ENCODE measurements at regions not wholly inside any gene's neighbourhood (a gene's known extent, or its start where the extent isn't known, plus 50 kb on each side); places are given as distances from the start of the nearest gene placed in this dataset.

DNA sequence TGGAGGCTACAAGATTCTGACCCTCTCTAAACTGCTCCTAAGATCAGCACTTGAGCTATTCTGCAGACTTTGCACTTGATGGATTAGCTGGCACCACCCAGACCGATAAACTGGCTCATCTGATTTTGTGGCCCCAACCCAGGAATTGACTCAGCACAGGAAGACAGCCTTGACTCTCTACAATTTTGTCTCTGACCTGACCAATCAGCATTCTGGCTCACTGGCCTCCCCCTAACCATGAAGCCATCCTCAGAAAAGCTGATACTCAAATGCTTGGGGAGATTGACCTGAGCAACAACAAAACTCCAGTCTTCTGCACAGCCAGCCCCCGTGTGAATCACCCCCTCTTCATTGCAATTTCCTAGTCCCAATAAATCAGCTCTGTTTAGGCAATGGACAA, 195.4 kb upstream of the PPP1R2C start:
- no peaks in the 10 kb centered on the region for H3K27me3 ChIP-seq (ENCODE audit: control insufficient read depth, insufficient read depth, low read length)
- H3K36me3 ChIP-seq (replicated peaks; ENCODE audit: control insufficient read depth, insufficient read depth, low read length) = no peaks in the 10 kb centered on the region
- no peak for DNase-seq
- H3K4me3 ChIP-seq (ENCODE audit: insufficient read depth, low read depth, low read length) = no peak overlapping the region

DNA sequence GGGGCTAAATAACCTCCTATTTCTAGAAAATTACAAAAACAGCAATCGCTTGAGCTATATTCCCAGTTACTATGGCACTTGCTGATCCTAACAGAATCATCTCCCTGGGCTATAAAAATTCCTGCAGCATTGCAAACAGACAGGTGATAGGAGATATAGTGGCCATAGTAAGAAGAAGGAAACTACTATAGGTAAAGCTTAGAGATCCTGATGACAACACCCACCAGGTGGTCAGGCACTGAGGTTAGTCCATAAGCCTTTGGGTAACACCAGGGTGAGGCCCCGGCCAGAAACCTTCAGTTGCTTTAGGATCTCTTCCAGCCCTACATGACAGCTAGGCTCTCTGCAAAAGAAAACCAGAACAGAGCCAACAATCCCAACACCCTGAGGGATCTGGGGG, 197.9 kb upstream of the PPP1R2C start:
- no peaks in the 10 kb centered on the region for H3K36me3 ChIP-seq (replicated peaks; ENCODE audit: control insufficient read depth, insufficient read depth, low read length)
- H3K4me3 ChIP-seq (ENCODE audit: insufficient read depth, low read depth, low read length) = no peak overlapping the region
- no peaks in the 10 kb centered on the region for H3K27me3 ChIP-seq (ENCODE audit: control insufficient read depth, insufficient read depth, low read length)
- no peak for DNase-seq

DNA sequence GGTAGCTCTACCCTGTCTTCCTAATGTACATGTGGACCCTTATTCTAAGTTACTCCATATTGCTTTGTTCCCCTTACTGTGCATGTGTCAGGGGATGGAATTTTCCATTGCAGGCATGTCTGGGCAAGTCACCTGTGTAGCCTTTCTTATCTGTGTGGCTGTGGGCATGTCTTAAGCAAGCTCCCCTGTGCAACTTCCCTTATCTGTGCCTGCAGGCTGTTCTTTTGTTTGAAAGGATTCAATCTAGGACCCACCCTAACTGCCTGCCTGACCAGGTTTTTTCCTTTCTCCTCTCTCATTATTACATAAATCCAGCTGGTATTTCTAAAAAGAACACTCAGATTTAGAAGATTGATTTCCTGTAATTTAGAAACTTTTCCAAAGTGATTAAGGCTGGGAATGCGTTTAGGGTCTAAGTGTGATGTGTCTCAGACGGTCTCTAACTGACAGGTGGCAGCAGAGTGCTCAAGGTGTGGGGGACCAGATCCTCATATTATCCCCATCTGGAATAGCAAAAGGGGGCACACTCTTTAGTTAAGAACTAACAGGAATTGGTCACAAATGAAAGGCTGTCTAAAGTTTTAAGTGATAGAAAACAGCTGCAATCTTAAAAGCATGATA, 198.9 kb upstream of the PPP1R2C start:
- no peaks in the 10 kb centered on the region for H3K36me3 ChIP-seq (replicated peaks; ENCODE audit: control insufficient read depth, insufficient read depth, low read length)
- DNase-seq = no peak
- H3K4me3 ChIP-seq (ENCODE audit: insufficient read depth, low read depth, low read length) = no peak overlapping the region
- H3K27me3 ChIP-seq (ENCODE audit: control insufficient read depth, insufficient read depth, low read length) = no peaks in the 10 kb centered on the region

DNA sequence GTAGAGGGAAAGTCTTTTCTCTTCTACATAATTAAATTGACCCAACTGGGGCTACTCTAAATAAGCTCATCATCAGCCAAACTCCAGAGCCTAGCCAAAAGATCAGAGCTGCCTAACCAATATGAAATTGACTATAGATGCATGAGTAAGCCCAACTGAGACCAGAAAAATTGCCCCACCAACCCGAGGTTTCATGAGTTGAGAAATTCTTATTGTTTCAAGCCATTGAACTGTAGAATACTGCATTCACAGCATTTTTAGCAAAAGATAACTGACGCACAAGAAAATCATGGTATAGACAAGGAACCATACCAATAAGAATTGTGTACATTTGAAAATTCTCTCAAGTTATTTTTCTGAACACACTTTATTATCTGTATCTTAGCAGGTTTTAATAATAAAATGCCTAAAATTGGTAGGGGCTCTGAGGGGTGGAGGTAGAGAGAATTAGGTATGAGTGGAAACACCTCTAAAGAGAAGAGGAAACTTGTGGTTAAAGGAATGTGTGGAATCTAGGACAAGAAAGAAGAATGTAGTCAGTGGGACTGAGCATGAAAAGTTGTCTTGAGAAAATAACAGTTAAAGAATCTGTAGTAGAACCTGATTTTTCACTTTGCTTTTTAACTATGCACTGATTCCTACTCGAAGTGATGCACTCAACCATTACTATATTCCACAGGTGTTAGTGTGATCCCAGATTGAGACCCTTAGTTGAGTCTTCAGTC, 200.9 kb upstream of the PPP1R2C start:
- DNase-seq = no peak
- H3K36me3 ChIP-seq (replicated peaks; ENCODE audit: control insufficient read depth, insufficient read depth, low read length) = no peaks in the 10 kb centered on the region
- no peaks in the 10 kb centered on the region for H3K27me3 ChIP-seq (ENCODE audit: control insufficient read depth, insufficient read depth, low read length)
- H3K4me3 ChIP-seq (ENCODE audit: insufficient read depth, low read depth, low read length) = no peak overlapping the region

DNA sequence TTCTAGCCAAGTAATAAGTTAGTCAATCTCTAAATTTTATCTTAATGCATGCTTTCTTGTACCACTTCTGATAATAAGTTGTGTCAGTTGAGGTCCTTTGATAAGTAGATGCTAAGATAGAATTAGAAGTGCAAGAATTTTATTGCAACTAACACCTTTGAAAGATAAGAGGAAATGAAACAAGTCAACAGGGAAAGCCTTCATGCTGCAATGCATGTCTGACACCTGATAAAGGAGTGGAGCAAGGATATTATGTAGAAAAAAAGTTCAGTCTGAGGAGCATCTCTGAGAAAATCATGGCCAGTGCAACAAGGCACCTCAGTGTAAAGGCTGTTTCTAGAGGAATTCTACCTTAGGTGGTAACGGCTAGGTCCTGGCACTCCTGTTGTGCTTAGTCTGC, 210.7 kb upstream of the PPP1R2C start:
- no peaks in the 10 kb centered on the region for H3K36me3 ChIP-seq (replicated peaks; ENCODE audit: control insufficient read depth, insufficient read depth, low read length)
- H3K27me3 ChIP-seq (ENCODE audit: control insufficient read depth, insufficient read depth, low read length) = no peaks in the 10 kb centered on the region
- no peak overlapping the region for H3K4me3 ChIP-seq (ENCODE audit: insufficient read depth, low read depth, low read length)
- DNase-seq = no peak

DNA sequence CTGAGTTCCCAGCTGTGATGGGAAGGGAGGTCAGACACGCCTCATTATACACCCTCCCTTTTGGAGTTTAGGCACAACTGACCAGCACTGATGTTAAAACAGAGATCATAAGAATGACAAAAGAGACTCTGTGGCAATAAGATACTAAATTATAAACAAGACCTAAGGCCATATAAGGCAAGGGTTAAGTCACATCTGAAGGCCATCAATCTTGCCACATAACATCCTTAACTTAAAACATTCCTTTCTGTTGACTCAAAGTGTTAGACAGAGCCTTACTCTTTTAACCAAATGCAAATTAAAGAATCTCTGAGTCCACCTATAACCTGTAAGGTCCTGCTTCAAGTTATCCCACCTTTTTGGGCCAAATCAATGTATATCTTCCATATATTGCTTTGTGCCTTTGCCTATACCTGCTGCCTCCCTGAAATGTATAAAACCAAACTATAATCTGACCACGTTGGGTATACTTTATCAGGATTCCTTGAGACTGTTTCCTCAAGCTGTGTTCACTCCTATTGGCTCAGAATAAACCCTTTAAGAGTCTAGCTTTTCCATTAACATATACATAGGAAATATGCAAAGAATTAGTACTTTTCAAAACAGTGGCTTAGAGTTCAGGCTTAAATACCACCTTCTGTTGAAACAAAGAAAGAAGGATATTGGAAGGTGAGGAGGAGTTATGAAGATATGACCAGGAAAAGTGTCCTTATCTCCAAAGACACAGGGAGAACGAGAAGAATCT, 214.4 kb upstream of the PPP1R2C start:
- no peak for DNase-seq
- Histone ChIP-seq H3K4me3 (ENCODE audit: insufficient read depth, low read depth, low read length) (no peak overlapping the region), H3K27me3 (ENCODE audit: control insufficient read depth, insufficient read depth, low read length) (no peaks in the 10 kb centered on the region), H3K36me3 (replicated peaks; ENCODE audit: control insufficient read depth, insufficient read depth, low read length) (no peaks in the 10 kb centered on the region)

DNA sequence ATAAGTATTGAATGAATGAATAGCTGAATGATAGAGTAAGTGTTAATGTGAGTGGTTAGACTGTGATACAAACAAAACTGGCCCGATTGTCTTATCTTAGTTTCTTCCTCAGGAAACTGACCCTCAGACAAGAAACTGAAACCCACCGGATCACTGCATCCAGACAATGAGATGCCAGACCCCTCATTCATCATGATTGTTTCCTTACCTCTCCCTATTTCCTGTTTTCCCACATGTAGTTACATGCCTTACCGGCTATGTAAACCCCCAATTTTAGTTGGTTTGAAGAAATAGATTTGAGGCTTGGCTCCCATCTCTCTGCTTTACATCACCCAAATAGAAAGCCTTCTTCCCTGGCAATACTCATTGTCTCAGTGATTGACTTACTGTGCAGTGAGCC, 218.9 kb upstream of the PPP1R2C start:
- no peak for DNase-seq
- Histone ChIP-seq H3K4me3 (ENCODE audit: insufficient read depth, low read depth, low read length) (no peak overlapping the region), H3K27me3 (ENCODE audit: control insufficient read depth, insufficient read depth, low read length) (no peaks in the 10 kb centered on the region), H3K36me3 (replicated peaks; ENCODE audit: control insufficient read depth, insufficient read depth, low read length) (no peaks in the 10 kb centered on the region)

DNA sequence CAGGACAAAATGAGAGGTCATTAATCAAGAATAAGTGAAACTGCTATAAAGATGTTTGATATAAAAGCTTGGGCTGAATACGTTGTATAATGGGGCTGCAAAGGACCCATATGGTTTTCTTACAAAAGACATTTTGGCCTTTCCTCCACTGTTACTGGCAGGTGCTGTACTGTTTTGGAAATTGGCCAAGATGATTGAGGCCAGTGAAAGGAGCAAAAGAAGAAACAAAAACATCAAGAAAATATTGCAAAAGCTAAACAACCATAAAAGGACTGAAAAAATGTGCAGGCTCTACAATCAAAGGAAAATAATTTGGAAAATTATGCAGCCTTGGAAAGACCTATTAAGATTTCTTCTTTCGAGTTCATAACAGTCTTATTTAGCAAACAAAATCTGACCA, 222.2 kb upstream of the PPP1R2C start:
- H3K36me3 ChIP-seq (replicated peaks; ENCODE audit: control insufficient read depth, insufficient read depth, low read length) = no peaks in the 10 kb centered on the region
- DNase-seq = no peak
- H3K4me3 ChIP-seq (ENCODE audit: insufficient read depth, low read depth, low read length) = no peak overlapping the region
- no peaks in the 10 kb centered on the region for H3K27me3 ChIP-seq (ENCODE audit: control insufficient read depth, insufficient read depth, low read length)

DNA sequence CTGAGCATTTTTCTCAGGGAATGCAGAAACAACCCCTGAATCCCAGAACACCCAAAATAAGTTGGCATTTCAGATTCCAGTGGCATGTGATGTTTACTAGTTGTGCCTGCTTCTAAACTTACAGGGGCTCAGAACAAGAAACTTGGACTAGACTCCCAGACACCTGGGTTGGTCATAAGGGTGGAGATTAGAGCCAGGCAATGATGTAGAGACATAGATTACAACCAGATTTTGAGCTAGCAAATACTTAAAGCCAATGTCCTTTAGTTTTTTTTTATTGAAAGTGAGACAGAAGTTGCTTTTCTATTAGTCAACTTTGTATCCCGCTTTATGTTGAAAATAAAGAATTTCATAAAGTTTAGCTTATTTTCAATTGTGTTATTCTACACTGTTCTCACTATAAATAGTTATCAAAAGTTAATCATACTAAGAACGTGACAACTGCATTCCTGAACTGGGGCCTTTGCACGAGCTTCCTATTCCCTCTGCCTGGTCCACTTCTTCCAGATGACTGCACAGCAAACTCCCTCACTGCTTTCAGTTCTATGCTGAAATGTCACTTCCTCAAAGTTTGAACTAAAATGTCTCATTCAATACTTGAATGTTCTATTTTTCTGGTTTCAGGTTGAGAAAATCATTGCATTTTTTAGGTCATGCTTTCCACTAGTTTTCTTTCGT, 224.7 kb upstream of the PPP1R2C start:
- DNase-seq = no peak
- Histone ChIP-seq H3K27me3 (ENCODE audit: control insufficient read depth, insufficient read depth, low read length) (no peaks in the 10 kb centered on the region), H3K36me3 (replicated peaks; ENCODE audit: control insufficient read depth, insufficient read depth, low read length) (no peaks in the 10 kb centered on the region), H3K4me3 (ENCODE audit: insufficient read depth, low read depth, low read length) (no peak overlapping the region)

DNA sequence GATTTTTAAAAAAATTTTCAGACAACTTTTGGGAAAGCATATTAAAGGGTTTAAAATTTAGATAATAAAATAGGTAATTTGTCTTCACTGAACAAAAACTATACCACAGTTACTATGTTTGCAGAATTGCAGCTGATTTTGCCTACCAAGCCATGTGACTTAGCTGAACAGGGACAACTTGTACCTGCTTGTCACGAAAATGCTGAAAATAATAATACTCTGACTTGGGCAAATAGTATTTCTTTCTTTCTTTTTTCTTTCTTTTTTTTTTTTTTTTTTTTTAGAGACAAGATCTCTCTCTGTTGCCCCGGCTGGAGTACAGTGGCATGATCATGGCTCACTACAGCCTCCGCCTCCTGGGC, 225.2 kb upstream of the PPP1R2C start:
- Histone ChIP-seq H3K36me3 (replicated peaks; ENCODE audit: control insufficient read depth, insufficient read depth, low read length) (no peaks in the 10 kb centered on the region), H3K27me3 (ENCODE audit: control insufficient read depth, insufficient read depth, low read length) (no peaks in the 10 kb centered on the region), H3K4me3 (ENCODE audit: insufficient read depth, low read depth, low read length) (no peak overlapping the region)
- no peak for DNase-seq

DNA sequence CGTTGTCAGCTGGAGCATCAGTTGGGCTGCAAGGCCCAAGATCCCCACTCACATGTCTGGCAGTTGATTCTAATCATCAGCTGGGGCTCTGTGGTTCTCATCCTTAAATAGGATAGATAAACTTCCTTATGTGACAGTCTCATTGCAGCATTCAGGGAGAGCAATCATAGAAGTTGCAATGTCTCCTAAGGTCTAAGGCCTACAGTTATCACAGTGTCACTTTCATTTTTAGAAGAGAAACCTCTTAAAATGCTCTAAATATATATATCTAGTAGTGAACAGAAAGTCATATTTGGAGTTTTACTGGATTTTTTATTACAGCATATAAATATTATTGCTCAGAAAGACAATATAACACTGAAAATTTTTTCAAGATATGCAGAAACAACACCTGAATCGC, 226.0 kb upstream of the PPP1R2C start:
- Histone ChIP-seq H3K27me3 (ENCODE audit: control insufficient read depth, insufficient read depth, low read length) (no peaks in the 10 kb centered on the region), H3K4me3 (ENCODE audit: insufficient read depth, low read depth, low read length) (no peak overlapping the region), H3K36me3 (replicated peaks; ENCODE audit: control insufficient read depth, insufficient read depth, low read length) (no peaks in the 10 kb centered on the region)
- DNase-seq = no peak

DNA sequence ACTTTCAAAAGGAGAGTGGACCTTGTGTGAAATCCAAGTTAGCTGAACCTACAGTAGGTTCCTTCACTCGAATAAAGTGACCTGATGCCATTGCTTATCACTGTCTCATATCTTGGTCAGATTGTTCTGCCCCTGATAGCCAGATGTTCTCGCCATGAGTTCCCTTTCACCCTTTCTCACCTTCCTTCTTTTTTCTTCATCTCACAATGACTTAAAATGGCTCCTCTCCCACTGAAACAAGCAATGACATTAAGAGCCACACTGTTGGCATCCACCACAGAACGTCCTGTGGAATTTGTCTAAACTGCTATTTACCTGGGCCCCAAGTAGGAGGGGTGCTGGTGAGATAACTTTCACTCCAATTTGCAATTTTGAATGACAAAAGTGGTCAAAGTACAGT, 227.6 kb upstream of the PPP1R2C start:
- H3K36me3 ChIP-seq (replicated peaks; ENCODE audit: control insufficient read depth, insufficient read depth, low read length) = no peaks in the 10 kb centered on the region
- no peaks in the 10 kb centered on the region for H3K27me3 ChIP-seq (ENCODE audit: control insufficient read depth, insufficient read depth, low read length)
- no peak for DNase-seq
- no peak overlapping the region for H3K4me3 ChIP-seq (ENCODE audit: insufficient read depth, low read depth, low read length)

DNA sequence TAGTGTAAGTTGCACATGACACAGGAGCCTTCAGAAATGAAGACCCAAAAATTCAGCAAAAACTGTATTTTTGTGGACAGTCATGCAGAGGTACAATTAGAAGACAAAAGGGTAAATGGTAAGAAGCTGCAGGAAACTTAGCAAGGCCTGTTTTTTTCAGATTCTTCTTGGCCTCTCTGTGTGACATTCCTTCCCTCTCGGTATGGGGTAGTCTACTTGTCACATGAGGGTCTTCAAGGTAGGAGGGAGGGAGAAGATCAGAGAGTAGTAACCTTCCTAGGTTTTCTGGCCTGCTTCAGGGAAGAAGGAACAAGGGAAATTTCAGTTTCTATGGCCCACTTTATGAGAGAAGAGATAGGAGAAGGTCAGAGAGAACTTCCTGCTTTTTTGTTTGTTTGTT, 230.4 kb upstream of the PPP1R2C start:
- H3K36me3 ChIP-seq (replicated peaks; ENCODE audit: control insufficient read depth, insufficient read depth, low read length) = no peaks in the 10 kb centered on the region
- DNase-seq = no peak
- no peaks in the 10 kb centered on the region for H3K27me3 ChIP-seq (ENCODE audit: control insufficient read depth, insufficient read depth, low read length)
- H3K4me3 ChIP-seq (ENCODE audit: insufficient read depth, low read depth, low read length) = no peak overlapping the region

DNA sequence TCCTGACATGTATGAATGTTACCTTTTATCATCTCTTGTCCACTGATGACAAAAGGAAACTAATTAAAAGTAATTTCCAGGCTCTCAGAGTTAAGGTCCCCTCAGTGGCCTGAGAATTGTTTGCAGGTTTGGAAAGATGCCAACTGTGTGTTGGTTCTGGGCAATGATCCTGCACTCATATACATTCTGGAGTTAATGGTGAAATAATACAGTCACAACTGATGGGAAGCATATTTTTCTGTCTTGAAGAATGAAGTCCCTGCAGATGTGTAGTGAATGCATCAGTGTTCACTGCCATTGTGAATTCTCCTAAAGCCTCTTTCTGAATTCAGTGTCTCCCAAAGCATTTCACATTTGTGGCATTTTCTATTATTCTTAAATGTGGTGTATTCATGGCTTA, 238.1 kb upstream of the PPP1R2C start:
- Histone ChIP-seq H3K4me3 (ENCODE audit: insufficient read depth, low read depth, low read length) (no peak overlapping the region), H3K36me3 (replicated peaks; ENCODE audit: control insufficient read depth, insufficient read depth, low read length) (no peaks in the 10 kb centered on the region), H3K27me3 (ENCODE audit: control insufficient read depth, insufficient read depth, low read length) (no peaks in the 10 kb centered on the region)
- DNase-seq = no peak

DNA sequence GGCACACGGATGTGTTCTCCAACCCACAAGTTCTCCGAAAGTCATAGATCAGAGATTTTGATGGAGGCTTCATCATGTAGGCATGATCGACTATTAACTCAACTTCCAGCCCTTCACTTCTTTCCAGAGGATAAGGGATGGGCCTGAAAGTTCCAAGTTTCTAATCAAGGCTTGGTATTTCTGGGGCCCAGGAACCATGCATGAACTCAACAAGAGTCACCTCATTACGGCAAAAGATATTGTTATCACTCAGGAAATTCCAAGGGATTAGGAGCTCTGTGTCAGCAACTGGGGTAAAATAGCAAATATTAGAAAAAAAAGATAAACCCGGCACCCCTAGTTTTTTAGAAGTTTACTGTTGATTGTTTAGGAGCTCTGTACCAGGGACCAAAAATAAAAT, 240.1 kb upstream of the PPP1R2C start:
- Histone ChIP-seq H3K27me3 (ENCODE audit: control insufficient read depth, insufficient read depth, low read length) (no peaks in the 10 kb centered on the region), H3K36me3 (replicated peaks; ENCODE audit: control insufficient read depth, insufficient read depth, low read length) (peaks cover 2% of the 10 kb centered on the region; the same call in 1 of the 2 replicates), H3K4me3 (ENCODE audit: insufficient read depth, low read depth, low read length) (no peak overlapping the region)
- DNase-seq = no peak

Data from H7 (cell line).